ENCODE measurements at regions not wholly inside any gene's neighbourhood (a gene's known extent, or its start where the extent isn't known, plus 50 kb on each side); places are given as distances from the start of the nearest gene placed in this dataset.

- no peaks in the 10 kb centered on the region for H3K9me3 ChIP-seq
- no peak overlapping the region for H3K27ac ChIP-seq
- H3K4me1 ChIP-seq (replicated peaks), result no peaks in the 10 kb centered on the region
- no peaks in the 10 kb centered on the region for H3K36me3 ChIP-seq
- H3K27me3 ChIP-seq (replicated peaks; ENCODE audit: insufficient read depth), result no peaks in the 10 kb centered on the region
- TF ChIP-seq, protein P1, sequence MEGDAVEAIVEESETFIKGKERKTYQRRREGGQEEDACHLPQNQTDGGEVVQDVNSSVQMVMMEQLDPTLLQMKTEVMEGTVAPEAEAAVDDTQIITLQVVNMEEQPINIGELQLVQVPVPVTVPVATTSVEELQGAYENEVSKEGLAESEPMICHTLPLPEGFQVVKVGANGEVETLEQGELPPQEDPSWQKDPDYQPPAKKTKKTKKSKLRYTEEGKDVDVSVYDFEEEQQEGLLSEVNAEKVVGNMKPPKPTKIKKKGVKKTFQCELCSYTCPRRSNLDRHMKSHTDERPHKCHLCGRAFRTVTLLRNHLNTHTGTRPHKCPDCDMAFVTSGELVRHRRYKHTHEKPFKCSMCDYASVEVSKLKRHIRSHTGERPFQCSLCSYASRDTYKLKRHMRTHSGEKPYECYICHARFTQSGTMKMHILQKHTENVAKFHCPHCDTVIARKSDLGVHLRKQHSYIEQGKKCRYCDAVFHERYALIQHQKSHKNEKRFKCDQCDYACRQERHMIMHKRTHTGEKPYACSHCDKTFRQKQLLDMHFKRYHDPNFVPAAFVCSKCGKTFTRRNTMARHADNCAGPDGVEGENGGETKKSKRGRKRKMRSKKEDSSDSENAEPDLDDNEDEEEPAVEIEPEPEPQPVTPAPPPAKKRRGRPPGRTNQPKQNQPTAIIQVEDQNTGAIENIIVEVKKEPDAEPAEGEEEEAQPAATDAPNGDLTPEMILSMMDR (IDR thresholded peaks at IDR 0.05), result no peak
- no peak for TF ChIP-seq POLR2A (IDR thresholded peaks at IDR 0.05)
- no peak for TF ChIP-seq POLR2AphosphoS5 (IDR thresholded peaks at IDR 0.05)
- no peak overlapping the region for H3K4me3 ChIP-seq
- intact Hi-C loops (cut with DNase I), result no loop called here
- 57% methylated on average over 16 of the region's 16 CpGs for WGBS
- DNase-seq (ENCODE audit: low spot score), result no peak
These were observed 89.6 kb downstream of the UBIAD1 start for GRCh38 chr1:11362547-11363021.

- no peak for TF ChIP-seq POLR2AphosphoS5 (IDR thresholded peaks at IDR 0.05)
- TF ChIP-seq, protein P1 (IDR thresholded peaks at IDR 0.05), result peak in 1 of 4 experiments; percentile 22
- DNase-seq (ENCODE audit: low spot score), result no peak
- Histone ChIP-seq H3K36me3 (no peaks in the 10 kb centered on the region), H3K4me3 (no peak overlapping the region), H3K27ac (no peak overlapping the region), H3K4me1 (replicated peaks) (no peaks in the 10 kb centered on the region), H3K9me3 (no peaks in the 10 kb centered on the region), H3K27me3 (replicated peaks; ENCODE audit: insufficient read depth) (no peaks in the 10 kb centered on the region)
- intact Hi-C loops (cut with DNase I), result no loop called here
- WGBS, result 66% methylated on average over 7 of the region's 7 CpGs
These were observed 91.2 kb downstream of the UBIAD1 start for GRCh38 chr1:11364170-11364569.

DNA sequence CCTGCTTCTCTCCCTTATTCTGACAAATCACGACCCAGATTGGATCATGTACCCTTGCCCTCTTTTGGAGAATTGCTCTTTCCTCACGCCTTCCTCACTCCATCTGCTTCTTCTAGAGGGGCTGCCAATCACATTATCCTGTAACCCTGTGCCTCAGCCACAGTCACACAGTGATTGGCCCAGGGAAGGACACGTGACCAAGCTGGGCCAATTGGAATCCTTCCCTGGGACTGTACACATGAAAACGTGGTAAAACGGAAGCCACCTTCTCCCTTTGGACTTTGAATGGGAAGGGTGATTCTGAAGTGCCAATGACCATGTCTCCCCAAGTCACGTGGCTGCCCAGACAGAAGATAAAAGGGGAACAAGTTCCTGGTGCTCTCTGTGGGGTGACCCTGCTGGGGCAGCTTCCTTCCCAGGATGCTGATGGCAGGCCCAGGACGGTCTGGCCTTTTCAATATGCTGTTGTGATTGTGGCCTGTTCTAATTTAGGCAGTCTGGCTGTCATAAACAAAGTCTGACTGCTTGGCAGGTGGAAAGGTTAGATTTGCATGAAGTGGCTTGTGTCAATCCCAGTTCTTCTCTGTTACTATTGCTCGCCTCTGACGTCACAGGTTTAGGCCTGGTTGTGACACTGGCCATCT lies 92.9 kb downstream of the UBIAD1 start:
- H3K27ac ChIP-seq, result no peak overlapping the region
- WGBS, result 92% methylated on average over 9 of the region's 9 CpGs
- no peak for TF ChIP-seq POLR2A (IDR thresholded peaks at IDR 0.05)
- TF ChIP-seq, protein P1 (IDR thresholded peaks at IDR 0.05), result no peak
- TF ChIP-seq POLR2AphosphoS5 (IDR thresholded peaks at IDR 0.05), result no peak
- no peaks in the 10 kb centered on the region for H3K36me3 ChIP-seq
- no peak overlapping the region for H3K4me3 ChIP-seq
- intact Hi-C loops (cut with DNase I), result no loop called here
- no peak for DNase-seq (ENCODE audit: low spot score)
- H3K4me1 ChIP-seq (replicated peaks), result no peaks in the 10 kb centered on the region
- no peaks in the 10 kb centered on the region for H3K27me3 ChIP-seq (replicated peaks; ENCODE audit: insufficient read depth)
- H3K9me3 ChIP-seq, result no peaks in the 10 kb centered on the region

GRCh38 chr1:11373029-11373894 lies 100.3 kb downstream of the UBIAD1 start:
- Histone ChIP-seq H3K4me3 (no peak overlapping the region), H3K27ac (no peak overlapping the region), H3K27me3 (replicated peaks; ENCODE audit: insufficient read depth) (no peaks in the 10 kb centered on the region), H3K36me3 (no peaks in the 10 kb centered on the region), H3K4me1 (replicated peaks) (no peaks in the 10 kb centered on the region), H3K9me3 (no peaks in the 10 kb centered on the region)
- TF ChIP-seq POLR2AphosphoS5 (IDR thresholded peaks at IDR 0.05) (no peak), POLR2A (IDR thresholded peaks at IDR 0.05) (no peak)
- TF ChIP-seq, protein P1 (IDR thresholded peaks at IDR 0.05), result no peak
- intact Hi-C loops (cut with DNase I), result no loop called here
- WGBS, result 85% methylated on average over 10 of the region's 10 CpGs
- no peak for DNase-seq (ENCODE audit: low spot score)
